Liver (tissue), 8 donors: ENCODE measurements at regions not wholly inside any gene's neighbourhood (a gene's known extent, or its start where the extent isn't known, plus 50 kb on each side); places are given as distances from the start of the nearest gene placed in this dataset.

Experiments used
- DNase-seq: peaks from one replicate; pipeline ENCODE4 v3.0.0-alpha.2; 2017; ENCODE audit warnings: low spot score
- H3K27ac ChIP-seq, 2 donors: one replicate each; pipeline ENCODE4 v1.7.0; 2013; ENCODE audit warnings: inconsistent platforms in 2 of 2, low read length in 2 of 2, control low read depth in 1 of 2, low read depth in 1 of 2, mild to moderate bottlenecking in 1 of 2
- H3K27me3 ChIP-seq, 4 donors: one replicate each; pipeline versions ENCODE4 v1.6.1 to v1.7.0; 2013; ENCODE audit warnings: low read length in 3 of 4, inconsistent platforms in 1 of 4, mild to moderate bottlenecking in 1 of 4, moderate library complexity in 1 of 4; ENCODE audit not compliant: control insufficient read depth in 4 of 4, insufficient read depth in 4 of 4
- H3K36me3 ChIP-seq, 4 donors: one replicate each; pipeline versions ENCODE4 v1.6.1 to v1.7.0; 2013; ENCODE audit warnings: low read length in 3 of 4, mild to moderate bottlenecking in 3 of 4, low read depth in 1 of 4, moderate library complexity in 1 of 4; ENCODE audit not compliant: control insufficient read depth in 4 of 4, insufficient read depth in 3 of 4
- H3K4me1 ChIP-seq, 4 donors: one replicate each; pipeline versions ENCODE4 v1.6.1 to v1.7.0; 2013; ENCODE audit warnings: low read length in 3 of 4, mild to moderate bottlenecking in 3 of 4, moderate library complexity in 1 of 4; ENCODE audit not compliant: control insufficient read depth in 4 of 4, insufficient read depth in 4 of 4
- H3K4me3 ChIP-seq, 3 donors: one replicate each; pipeline versions ENCODE4 v1.6.1 to v1.7.0; 2013; ENCODE audit warnings: low read length in 3 of 3, control low read depth in 1 of 3, low read depth in 1 of 3, mild to moderate bottlenecking in 1 of 3
- H3K9ac ChIP-seq, 2 donors: one replicate each; pipeline ENCODE4 v1.7.0; 2013; ENCODE audit warnings: low read length in 2 of 2, mild to moderate bottlenecking in 2 of 2, moderate library complexity in 2 of 2, control low read depth in 1 of 2, low read depth in 1 of 2
- H3K9me3 ChIP-seq, 4 donors: one replicate each; pipeline versions ENCODE4 v1.6.1 to v1.7.0; 2013; ENCODE audit warnings: low read length in 3 of 4; ENCODE audit not compliant: control insufficient read depth in 4 of 4
- EGR1 ChIP-seq, 2 donors: IDR thresholded peaks; 2 replicates each; pipeline ENCODE4 v1.6.1; 2016 to 2018; ENCODE audit warnings: antibody characterized with exemption in 2 of 2, low read depth in 2 of 2
- FOXA1 ChIP-seq: IDR thresholded peaks from 2 replicates; pipeline ENCODE4 v1.6.1; 2016; ENCODE audit warnings: antibody characterized with exemption
- FOXA2 ChIP-seq: IDR thresholded peaks from 2 replicates; pipeline ENCODE4 v1.6.1; 2016; ENCODE audit warnings: antibody characterized with exemption
- HNF4A ChIP-seq, 2 donors: conservative IDR thresholded peaks; 2 replicates each; pipeline ENCODE4 v1.6.1; 2016; ENCODE audit warnings: antibody characterized with exemption in 2 of 2, mild to moderate bottlenecking in 2 of 2
- JUND ChIP-seq, 2 donors: IDR thresholded peaks; 2 replicates each; pipeline ENCODE4 v1.6.1; 2016; ENCODE audit warnings: antibody characterized with exemption in 2 of 2
- NR2F2 ChIP-seq: IDR thresholded peaks from 2 replicates; pipeline ENCODE4 v1.6.1; 2016; ENCODE audit warnings: antibody characterized with exemption
- SP1 ChIP-seq: IDR thresholded peaks from 2 replicates; pipeline ENCODE4 v1.6.1; 2018; ENCODE audit warnings: antibody characterized with exemption, mild to moderate bottlenecking
- TAF1 ChIP-seq: conservative IDR thresholded peaks from 2 replicates; pipeline ENCODE4 v1.6.1; 2016; ENCODE audit warnings: antibody characterized with exemption, mild to moderate bottlenecking
- WGBS: extraction: QIAGEN DNeasy Blood & Tissue Kit; methylation state at CpG from one replicate; pipeline ENCODE4 v1.1.7; 2013; 5-methylcytosine and 5-hydroxymethylcytosine counted together
- TF ChIP-seq, protein P1 (sequence below): IDR thresholded peaks from 2 replicates; pipeline ENCODE4 v1.6.1; 2016; ENCODE audit warnings: antibody characterized with exemption
- TF ChIP-seq, protein P2 (sequence below): IDR thresholded peaks from 2 replicates; pipeline ENCODE4 v1.6.1; 2016; ENCODE audit warnings: antibody characterized with exemption, mild to moderate bottlenecking
- TF ChIP-seq, protein P3 (sequence below): IDR thresholded peaks from 2 replicates; pipeline ENCODE4 v1.6.1; 2016; ENCODE audit warnings: antibody characterized with exemption
- TF ChIP-seq, protein P4 (sequence below): fragments of 150-350 bp; IDR thresholded peaks from 2 replicates; pipeline ENCODE4 v1.5.1; 2017; ENCODE audit warnings: improper control_type of control experiment, low read depth, low read length; ENCODE audit not compliant: missing input control
- donor health status: healthy.
- donor health status: healthy.
- donor health status: healthy.
- donor health status: healthy.
- donor health status: healthy.

DNA sequence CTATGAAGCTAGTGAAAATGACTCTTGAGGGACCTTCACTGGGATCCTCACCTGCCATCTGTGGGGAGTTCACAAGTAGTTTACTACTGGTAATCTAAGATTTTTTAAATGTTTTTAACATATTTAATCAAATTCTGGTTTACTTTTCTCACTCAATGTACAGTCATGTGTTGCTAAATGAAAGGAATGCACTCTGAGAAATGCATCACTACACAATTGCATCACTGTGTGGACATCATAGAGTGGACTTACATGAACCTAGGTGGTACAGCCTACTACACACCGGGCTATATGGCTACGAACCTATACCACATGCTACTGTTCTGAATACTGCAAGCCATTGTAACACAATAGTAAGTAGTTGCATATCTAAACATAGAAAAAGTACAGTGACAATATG is 528.0 kb downstream of the BCL11A start:
- no peak for DNase-seq
- H3K27ac ChIP-seq = no peak overlapping the region
- no peak overlapping the region for H3K9ac ChIP-seq
- no peaks in the 10 kb centered on the region for H3K27me3 ChIP-seq
- H3K4me3 ChIP-seq = no peak overlapping the region
- 95% methylated on average over 2 of the region's 2 CpGs for WGBS
- no peaks in the 10 kb centered on the region for H3K9me3 ChIP-seq
- no peak for TF ChIP-seq HNF4A (conservative IDR thresholded peaks at IDR 0.05)
- no peak for TF ChIP-seq EGR1 (IDR thresholded peaks at IDR 0.05; ENCODE audit: low read depth in 2 of 2)
- TF ChIP-seq SP1 = no peak
- TF ChIP-seq, protein P1, sequence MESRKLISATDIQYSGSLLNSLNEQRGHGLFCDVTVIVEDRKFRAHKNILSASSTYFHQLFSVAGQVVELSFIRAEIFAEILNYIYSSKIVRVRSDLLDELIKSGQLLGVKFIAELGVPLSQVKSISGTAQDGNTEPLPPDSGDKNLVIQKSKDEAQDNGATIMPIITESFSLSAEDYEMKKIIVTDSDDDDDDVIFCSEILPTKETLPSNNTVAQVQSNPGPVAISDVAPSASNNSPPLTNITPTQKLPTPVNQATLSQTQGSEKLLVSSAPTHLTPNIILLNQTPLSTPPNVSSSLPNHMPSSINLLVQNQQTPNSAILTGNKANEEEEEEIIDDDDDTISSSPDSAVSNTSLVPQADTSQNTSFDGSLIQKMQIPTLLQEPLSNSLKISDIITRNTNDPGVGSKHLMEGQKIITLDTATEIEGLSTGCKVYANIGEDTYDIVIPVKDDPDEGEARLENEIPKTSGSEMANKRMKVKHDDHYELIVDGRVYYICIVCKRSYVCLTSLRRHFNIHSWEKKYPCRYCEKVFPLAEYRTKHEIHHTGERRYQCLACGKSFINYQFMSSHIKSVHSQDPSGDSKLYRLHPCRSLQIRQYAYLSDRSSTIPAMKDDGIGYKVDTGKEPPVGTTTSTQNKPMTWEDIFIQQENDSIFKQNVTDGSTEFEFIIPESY = no peak
- TF ChIP-seq, protein P2, sequence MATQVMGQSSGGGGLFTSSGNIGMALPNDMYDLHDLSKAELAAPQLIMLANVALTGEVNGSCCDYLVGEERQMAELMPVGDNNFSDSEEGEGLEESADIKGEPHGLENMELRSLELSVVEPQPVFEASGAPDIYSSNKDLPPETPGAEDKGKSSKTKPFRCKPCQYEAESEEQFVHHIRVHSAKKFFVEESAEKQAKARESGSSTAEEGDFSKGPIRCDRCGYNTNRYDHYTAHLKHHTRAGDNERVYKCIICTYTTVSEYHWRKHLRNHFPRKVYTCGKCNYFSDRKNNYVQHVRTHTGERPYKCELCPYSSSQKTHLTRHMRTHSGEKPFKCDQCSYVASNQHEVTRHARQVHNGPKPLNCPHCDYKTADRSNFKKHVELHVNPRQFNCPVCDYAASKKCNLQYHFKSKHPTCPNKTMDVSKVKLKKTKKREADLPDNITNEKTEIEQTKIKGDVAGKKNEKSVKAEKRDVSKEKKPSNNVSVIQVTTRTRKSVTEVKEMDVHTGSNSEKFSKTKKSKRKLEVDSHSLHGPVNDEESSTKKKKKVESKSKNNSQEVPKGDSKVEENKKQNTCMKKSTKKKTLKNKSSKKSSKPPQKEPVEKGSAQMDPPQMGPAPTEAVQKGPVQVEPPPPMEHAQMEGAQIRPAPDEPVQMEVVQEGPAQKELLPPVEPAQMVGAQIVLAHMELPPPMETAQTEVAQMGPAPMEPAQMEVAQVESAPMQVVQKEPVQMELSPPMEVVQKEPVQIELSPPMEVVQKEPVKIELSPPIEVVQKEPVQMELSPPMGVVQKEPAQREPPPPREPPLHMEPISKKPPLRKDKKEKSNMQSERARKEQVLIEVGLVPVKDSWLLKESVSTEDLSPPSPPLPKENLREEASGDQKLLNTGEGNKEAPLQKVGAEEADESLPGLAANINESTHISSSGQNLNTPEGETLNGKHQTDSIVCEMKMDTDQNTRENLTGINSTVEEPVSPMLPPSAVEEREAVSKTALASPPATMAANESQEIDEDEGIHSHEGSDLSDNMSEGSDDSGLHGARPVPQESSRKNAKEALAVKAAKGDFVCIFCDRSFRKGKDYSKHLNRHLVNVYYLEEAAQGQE = no peak
- no peak for TF ChIP-seq FOXA2
- no peak for TF ChIP-seq NR2F2
- no peak for TF ChIP-seq FOXA1
- TF ChIP-seq, protein P3, sequence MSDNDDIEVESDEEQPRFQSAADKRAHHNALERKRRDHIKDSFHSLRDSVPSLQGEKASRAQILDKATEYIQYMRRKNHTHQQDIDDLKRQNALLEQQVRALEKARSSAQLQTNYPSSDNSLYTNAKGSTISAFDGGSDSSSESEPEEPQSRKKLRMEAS = no peak
- TF ChIP-seq, protein P4, sequence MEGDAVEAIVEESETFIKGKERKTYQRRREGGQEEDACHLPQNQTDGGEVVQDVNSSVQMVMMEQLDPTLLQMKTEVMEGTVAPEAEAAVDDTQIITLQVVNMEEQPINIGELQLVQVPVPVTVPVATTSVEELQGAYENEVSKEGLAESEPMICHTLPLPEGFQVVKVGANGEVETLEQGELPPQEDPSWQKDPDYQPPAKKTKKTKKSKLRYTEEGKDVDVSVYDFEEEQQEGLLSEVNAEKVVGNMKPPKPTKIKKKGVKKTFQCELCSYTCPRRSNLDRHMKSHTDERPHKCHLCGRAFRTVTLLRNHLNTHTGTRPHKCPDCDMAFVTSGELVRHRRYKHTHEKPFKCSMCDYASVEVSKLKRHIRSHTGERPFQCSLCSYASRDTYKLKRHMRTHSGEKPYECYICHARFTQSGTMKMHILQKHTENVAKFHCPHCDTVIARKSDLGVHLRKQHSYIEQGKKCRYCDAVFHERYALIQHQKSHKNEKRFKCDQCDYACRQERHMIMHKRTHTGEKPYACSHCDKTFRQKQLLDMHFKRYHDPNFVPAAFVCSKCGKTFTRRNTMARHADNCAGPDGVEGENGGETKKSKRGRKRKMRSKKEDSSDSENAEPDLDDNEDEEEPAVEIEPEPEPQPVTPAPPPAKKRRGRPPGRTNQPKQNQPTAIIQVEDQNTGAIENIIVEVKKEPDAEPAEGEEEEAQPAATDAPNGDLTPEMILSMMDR = no peak
- no peaks in the 10 kb centered on the region for H3K4me1 ChIP-seq
- H3K36me3 ChIP-seq = no peaks in the 10 kb centered on the region

DNA sequence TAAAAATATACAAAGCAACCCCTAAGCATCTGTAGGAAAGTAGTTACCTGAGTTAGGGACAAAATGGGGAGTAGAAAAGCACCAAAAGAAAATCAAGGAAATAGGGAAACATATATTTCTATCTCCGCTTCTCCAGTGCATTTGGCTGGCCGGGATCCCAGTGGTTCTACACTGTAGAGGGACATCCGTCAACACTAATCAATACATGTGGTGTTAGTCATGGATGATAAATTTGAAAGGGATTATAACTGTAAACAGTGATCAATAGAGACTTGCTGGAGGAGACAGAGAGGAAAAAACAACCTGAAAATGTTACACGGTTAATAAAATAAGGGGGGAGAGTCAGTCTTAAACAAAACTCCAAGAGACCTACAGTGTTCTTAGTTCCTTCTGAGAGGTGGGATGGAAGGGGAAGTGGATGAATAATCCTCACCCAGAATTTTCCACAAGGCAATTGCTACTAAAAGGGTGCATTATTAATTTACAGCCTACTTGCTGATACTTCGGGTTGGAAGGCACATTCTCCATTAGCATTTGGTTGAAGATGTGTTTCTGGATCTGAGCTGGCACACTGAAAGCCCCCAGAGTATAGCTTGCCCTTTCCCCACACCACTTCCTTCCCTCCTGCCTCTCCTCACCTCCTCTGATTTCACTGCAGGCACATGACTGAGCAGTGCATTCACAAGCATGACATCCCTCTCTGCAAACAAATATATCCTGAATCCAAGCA is 530.0 kb downstream of the BCL11A start:
- no peak overlapping the region for H3K27ac ChIP-seq
- no peak overlapping the region for H3K4me3 ChIP-seq
- no peaks in the 10 kb centered on the region for H3K36me3 ChIP-seq
- 77% methylated on average over 5 of the region's 5 CpGs for WGBS
- no peak for TF ChIP-seq TAF1
- no peak for TF ChIP-seq JUND (IDR thresholded peaks at IDR 0.05)
- TF ChIP-seq, protein P4 = no peak
- TF ChIP-seq, protein P2 = no peak
- TF ChIP-seq HNF4A (conservative IDR thresholded peaks at IDR 0.05) = no peak
- peaks cover 0 to 7% (median 1%) of the 10 kb centered on the region in 4 donors for H3K9me3 ChIP-seq
- DNase-seq = no peak
- H3K27me3 ChIP-seq = no peaks in the 10 kb centered on the region
- no peak overlapping the region for H3K9ac ChIP-seq
- no peaks in the 10 kb centered on the region for H3K4me1 ChIP-seq
